GM11168 (cell line): ENCODE measurements at regions not wholly inside any gene's neighbourhood (a gene's known extent, or its start where the extent isn't known, plus 50 kb on each side); places are given as distances from the start of the nearest gene placed in this dataset.

Source experiments
- in situ Hi-C: fragments of 300-500 bp; cut with MboI; formaldehyde crosslinking; loops from one replicate; pipeline ENCODE4 v1.12.0; 2022; ENCODE audit warnings: low sequenced_read_pairs; ENCODE audit not compliant: unreplicated experiment

GRCh38 chr20:22411627-22412450, 172.5 kb downstream of the FOXA2 start:
- in situ Hi-C loops, result no loop called here

- in situ Hi-C loops, result no loop called here
Observed at GRCh38 chr20:22411286-22411626, 173.1 kb downstream of the FOXA2 start.

GRCh38 chr20:22410556-22411130, 173.7 kb downstream of the FOXA2 start:
- in situ Hi-C loops, result no loop called here

- in situ Hi-C loops, result no loop called here
Observed at GRCh38 chr20:22408521-22409402, 175.6 kb downstream of the FOXA2 start.

GRCh38 chr20:22407237-22408193, 176.9 kb downstream of the FOXA2 start:
- in situ Hi-C loops, result no loop called here

GRCh38 chr20:22404419-22405170, 179.8 kb downstream of the FOXA2 start:
- in situ Hi-C loops, result no loop called here

GRCh38 chr20:22403632-22404361, 180.6 kb downstream of the FOXA2 start:
- in situ Hi-C loops, result no loop called here

- in situ Hi-C loops, result no loop called here
Observed at GRCh38 chr20:22403022-22403631, 181.2 kb downstream of the FOXA2 start.

GRCh38 chr20:22402550-22402949, 181.8 kb downstream of the FOXA2 start:
- in situ Hi-C loops, result no loop called here

GRCh38 chr20:22400440-22400839, 183.9 kb downstream of the FOXA2 start:
- in situ Hi-C loops, result no loop called here

GRCh38 chr20:22394583-22394982, 189.8 kb downstream of the FOXA2 start:
- in situ Hi-C loops, result no loop called here

- in situ Hi-C loops, result no loop called here
Observed at GRCh38 chr20:22390543-22390903, 193.8 kb downstream of the FOXA2 start.

- in situ Hi-C loops, result no loop called here
Observed at GRCh38 chr20:22389836-22390542, 194.4 kb downstream of the FOXA2 start.

GRCh38 chr20:22387452-22387851, 196.9 kb downstream of the FOXA2 start:
- in situ Hi-C loops, result no loop called here

GRCh38 chr20:22386306-22386623, 198.1 kb downstream of the FOXA2 start:
- in situ Hi-C loops, result no loop called here

GRCh38 chr20:22385602-22386305, 198.6 kb downstream of the FOXA2 start:
- in situ Hi-C loops, result no loop called here

- in situ Hi-C loops, result no loop called here
Observed at GRCh38 chr20:22384978-22385377, 199.4 kb downstream of the FOXA2 start.
